Skeletal muscle tissue (tissue), 3 donors: ENCODE measurements at regions not wholly inside any gene's neighbourhood (a gene's known extent, or its start where the extent isn't known, plus 50 kb on each side); places are given as distances from the start of the nearest gene placed in this dataset.

Experiments
- H3K27ac ChIP-seq: one replicate; pipeline ENCODE4 v1.7.0; 2013; ENCODE audit warnings: mild to moderate bottlenecking, low read depth, low read length, inconsistent platforms
- H3K27me3 ChIP-seq, 3 donors: one replicate each; pipeline ENCODE4 v1.7.0; 2013; ENCODE audit warnings: low read length in 3 of 3; ENCODE audit not compliant: control insufficient read depth in 3 of 3, insufficient read depth in 3 of 3
- H3K36me3 ChIP-seq, 3 donors: one replicate each; pipeline ENCODE4 v1.7.0; 2013; ENCODE audit warnings: low read length in 3 of 3; ENCODE audit not compliant: control insufficient read depth in 3 of 3, insufficient read depth in 3 of 3
- H3K4me1 ChIP-seq, 3 donors: one replicate each; pipeline ENCODE4 v1.7.0; 2013; ENCODE audit warnings: low read length in 3 of 3, mild to moderate bottlenecking in 3 of 3; ENCODE audit not compliant: control insufficient read depth in 3 of 3, insufficient read depth in 3 of 3
- H3K4me3 ChIP-seq, 3 donors: one replicate each; pipeline ENCODE4 v1.7.0; 2013; ENCODE audit warnings: low read length in 3 of 3
- H3K9ac ChIP-seq, 3 donors: one replicate each; pipeline ENCODE4 v1.7.0; 2013; ENCODE audit warnings: low read length in 3 of 3, mild to moderate bottlenecking in 3 of 3, moderate library complexity in 2 of 3, low read depth in 1 of 3
- H3K9me3 ChIP-seq, 3 donors: one replicate each; pipeline ENCODE4 v1.7.0; 2013; ENCODE audit warnings: low read length in 3 of 3; ENCODE audit not compliant: control insufficient read depth in 3 of 3
- donor health status: Osteomylitis.

DNA sequence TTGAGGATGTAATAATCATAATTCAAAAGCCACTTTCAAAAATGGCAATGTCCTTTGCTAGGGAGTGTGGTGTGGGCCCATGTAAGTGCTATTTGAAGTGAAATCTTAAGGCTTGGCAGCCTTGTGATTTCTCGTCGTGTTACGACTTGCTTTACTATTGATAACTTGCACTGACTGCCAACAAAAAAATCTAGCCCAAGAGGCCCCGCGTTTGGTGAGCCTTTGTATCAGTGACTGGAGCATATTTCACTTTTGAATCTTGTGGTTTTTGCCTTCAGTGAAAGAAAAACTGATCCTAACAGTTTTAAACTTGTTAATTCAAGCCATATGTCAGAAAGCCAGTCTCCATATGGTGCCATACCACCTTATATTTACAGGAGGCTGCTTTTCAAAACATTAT is 248.0 kb downstream of the TMEM182 start:
- Histone ChIP-seq H3K4me1 (no peaks in the 10 kb centered on the region), H3K27me3 (no peaks in the 10 kb centered on the region), H3K27ac (no peak overlapping the region), H3K4me3 (no peak overlapping the region), H3K9ac (no peak overlapping the region), H3K36me3 (no peaks in the 10 kb centered on the region), H3K9me3 (no peaks in the 10 kb centered on the region)

GRCh38 chr2:103010306-103010705 is 248.5 kb downstream of the TMEM182 start:
- H3K27me3 ChIP-seq, result no peaks in the 10 kb centered on the region
- H3K27ac ChIP-seq, result no peak overlapping the region
- H3K9me3 ChIP-seq, result no peaks in the 10 kb centered on the region
- no peaks in the 10 kb centered on the region for H3K36me3 ChIP-seq
- H3K4me3 ChIP-seq, result no peak overlapping the region
- H3K9ac ChIP-seq, result no peak overlapping the region
- no peaks in the 10 kb centered on the region for H3K4me1 ChIP-seq

- Histone ChIP-seq H3K4me1 (no peaks in the 10 kb centered on the region), H3K27me3 (no peaks in the 10 kb centered on the region), H3K27ac (no peak overlapping the region), H3K36me3 (no peaks in the 10 kb centered on the region), H3K9me3 (no peaks in the 10 kb centered on the region), H3K9ac (no peak overlapping the region), H3K4me3 (no peak overlapping the region)
Observed at GRCh38 chr2:103010751-103011150, 248.9 kb downstream of the TMEM182 start.

- no peaks in the 10 kb centered on the region for H3K9me3 ChIP-seq
- H3K36me3 ChIP-seq, result no peaks in the 10 kb centered on the region
- H3K27ac ChIP-seq, result no peak overlapping the region
- no peak overlapping the region for H3K9ac ChIP-seq
- H3K27me3 ChIP-seq, result no peaks in the 10 kb centered on the region
- no peaks in the 10 kb centered on the region for H3K4me1 ChIP-seq
- no peak overlapping the region for H3K4me3 ChIP-seq
Observed at GRCh38 chr2:103012590-103012989, 250.8 kb downstream of the TMEM182 start.

DNA sequence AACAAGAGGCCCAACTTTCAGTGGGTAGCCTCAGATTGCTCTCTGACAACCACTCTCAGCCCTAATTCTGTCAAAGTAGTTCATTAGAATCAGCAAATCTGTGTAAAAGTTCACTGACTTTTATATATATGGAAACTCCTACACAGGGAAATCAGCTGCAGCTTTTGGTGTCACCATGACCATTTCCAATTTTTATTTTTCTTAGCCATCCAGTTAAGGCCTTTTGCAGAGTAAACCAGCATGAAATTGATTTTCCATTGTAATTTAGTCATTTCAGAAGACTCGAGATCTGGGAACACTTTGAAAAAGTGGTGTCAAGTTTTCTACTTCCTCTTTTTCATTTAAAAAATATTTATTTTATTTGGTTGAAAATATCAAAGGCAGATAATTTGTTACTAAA is 263.2 kb downstream of the TMEM182 start:
- Histone ChIP-seq H3K4me1 (peaks cover 0 to 2% (median 0%) of the 10 kb centered on the region in 3 donors), H3K27me3 (no peaks in the 10 kb centered on the region), H3K4me3 (no peak overlapping the region), H3K36me3 (no peaks in the 10 kb centered on the region), H3K27ac (no peak overlapping the region), H3K9ac (no peak overlapping the region), H3K9me3 (no peaks in the 10 kb centered on the region)

- H3K36me3 ChIP-seq, result no peaks in the 10 kb centered on the region
- H3K27me3 ChIP-seq, result no peaks in the 10 kb centered on the region
- no peak overlapping the region for H3K4me3 ChIP-seq
- no peak overlapping the region for H3K9ac ChIP-seq
- H3K4me1 ChIP-seq, result peaks cover 0 to 2% (median 0%) of the 10 kb centered on the region in 3 donors
- H3K27ac ChIP-seq, result no peak overlapping the region
- H3K9me3 ChIP-seq, result no peaks in the 10 kb centered on the region
Observed at GRCh38 chr2:103028181-103028580, 266.4 kb downstream of the TMEM182 start.
